GM21390 (cell line): ENCODE measurements at regions not wholly inside any gene's neighbourhood (a gene's known extent, or its start where the extent isn't known, plus 50 kb on each side); places are given as distances from the start of the nearest gene placed in this dataset.

Experiments used
- ATAC-seq: cut with Tn5 transposase; IDR thresholded peaks from one replicate; pipeline ENCODE4 v1.9.1; 2021; ENCODE audit not compliant: unreplicated experiment

GRCh38 chr1:198031086-198031485 is 113.9 kb downstream of the LHX9 start:
- no peak for ATAC-seq

- ATAC-seq = no peak
Measured at GRCh38 chr1:198032668-198033067, 115.5 kb downstream of the LHX9 start.

- no peak for ATAC-seq
Measured at GRCh38 chr1:198040880-198041279, 115.9 kb upstream of the NEK7 start.

GRCh38 chr1:198042168-198042567 is 114.6 kb upstream of the NEK7 start:
- ATAC-seq = no peak

GRCh38 chr1:198047913-198048312 is 108.9 kb upstream of the NEK7 start:
- ATAC-seq = no peak

GRCh38 chr1:198054510-198054909 is 102.3 kb upstream of the NEK7 start:
- ATAC-seq = no peak

GRCh38 chr1:198056255-198056654 is 100.5 kb upstream of the NEK7 start:
- peak; percentile 56 for ATAC-seq

GRCh38 chr1:198064181-198064580 is 92.6 kb upstream of the NEK7 start:
- ATAC-seq = no peak

- no peak for ATAC-seq
Measured at GRCh38 chr1:198068285-198068684, 88.5 kb upstream of the NEK7 start.

GRCh38 chr1:198072177-198072576 is 84.6 kb upstream of the NEK7 start:
- ATAC-seq = no peak

GRCh38 chr1:198075296-198075695 is 81.5 kb upstream of the NEK7 start:
- no peak for ATAC-seq

- ATAC-seq = no peak
Measured at GRCh38 chr1:198079432-198079951, 77.3 kb upstream of the NEK7 start.

GRCh38 chr1:198082576-198082975 is 74.2 kb upstream of the NEK7 start:
- no peak for ATAC-seq

GRCh38 chr1:198083549-198083948 is 73.2 kb upstream of the NEK7 start:
- no peak for ATAC-seq

GRCh38 chr1:198084241-198084908 is 72.4 kb upstream of the NEK7 start:
- ATAC-seq = no peak

- ATAC-seq = no peak
Measured at GRCh38 chr1:198086051-198086745, 70.6 kb upstream of the NEK7 start.

GRCh38 chr1:198087831-198088230 is 69.0 kb upstream of the NEK7 start:
- ATAC-seq = no peak

- ATAC-seq = peak; percentile 69
Measured at GRCh38 chr1:198088360-198089071, 68.3 kb upstream of the NEK7 start.

GRCh38 chr1:198096390-198096789 is 60.4 kb upstream of the NEK7 start:
- no peak for ATAC-seq

- no peak for ATAC-seq
Measured at GRCh38 chr1:198099755-198100154, 57.0 kb upstream of the NEK7 start.

- no peak for ATAC-seq
Measured at GRCh38 chr1:198101716-198102453, 54.9 kb upstream of the NEK7 start.
